ENCODE measurements at regions not wholly inside any gene's neighbourhood (a gene's known extent, or its start where the extent isn't known, plus 50 kb on each side); places are given as distances from the start of the nearest gene placed in this dataset.

DNA sequence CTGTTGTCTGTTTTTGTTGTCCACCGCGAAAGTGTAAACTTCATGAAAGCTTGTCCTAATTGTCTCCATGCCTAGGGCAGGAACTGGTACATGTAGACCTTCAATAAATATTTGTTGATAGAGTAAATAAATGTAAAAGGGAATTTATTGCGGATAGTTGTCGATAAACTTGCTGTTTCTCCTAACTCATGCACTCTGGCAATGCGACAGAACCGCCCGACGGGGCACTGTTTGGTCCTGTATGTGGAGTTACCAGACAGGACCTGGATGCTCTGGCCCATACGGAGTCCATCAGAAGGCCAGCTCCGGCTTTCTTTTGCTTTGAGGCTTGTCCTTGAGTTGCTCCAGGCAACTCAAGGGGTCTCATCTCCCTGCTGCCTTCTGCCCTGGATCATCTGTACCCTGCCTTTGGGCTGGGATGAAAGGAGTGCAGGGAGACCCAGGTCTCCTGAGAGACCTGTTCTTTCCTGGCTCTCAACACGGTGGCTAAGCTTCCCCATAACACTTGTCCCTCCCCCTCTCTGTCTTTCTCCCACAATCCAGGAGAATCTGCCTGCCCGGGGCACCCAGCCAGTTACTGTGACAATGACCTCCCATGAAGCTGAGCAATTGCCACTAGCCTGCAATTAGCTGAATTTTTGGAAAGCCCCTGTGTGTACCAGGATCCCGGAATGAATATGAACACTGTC is 149.5 kb upstream of the PTCH1 start:
- no peak for DNase-seq

- DNase-seq: no peak
Observed at GRCh38 chr9:95653246-95653645, 136.5 kb upstream of the PTCH1 start.

DNA sequence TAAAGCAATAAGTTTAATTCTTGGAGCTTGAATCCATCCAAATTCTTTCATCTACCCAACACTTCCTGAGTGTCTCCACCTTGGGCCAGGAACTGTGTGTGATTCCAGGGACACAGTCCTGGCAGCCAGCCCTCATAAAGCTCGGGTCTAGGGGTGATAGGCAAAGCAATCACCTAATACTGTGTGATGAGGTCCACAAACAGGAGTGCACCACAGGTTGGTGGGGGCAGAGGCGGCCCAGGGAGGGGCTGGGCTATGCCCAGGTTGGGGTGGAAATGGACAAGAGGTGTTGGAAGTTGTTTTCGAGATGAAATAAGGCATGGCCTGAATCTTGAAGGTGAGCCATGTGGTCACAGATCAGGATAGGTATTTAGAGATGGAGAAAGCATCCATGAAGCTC is 133.9 kb upstream of the PTCH1 start:
- no peak for DNase-seq

GRCh38 chr9:95649801-95650213 is 133.0 kb upstream of the PTCH1 start:
- no peak for DNase-seq

- no peak for DNase-seq
Observed at GRCh38 chr9:95648225-95648624, 131.5 kb upstream of the PTCH1 start.

DNA sequence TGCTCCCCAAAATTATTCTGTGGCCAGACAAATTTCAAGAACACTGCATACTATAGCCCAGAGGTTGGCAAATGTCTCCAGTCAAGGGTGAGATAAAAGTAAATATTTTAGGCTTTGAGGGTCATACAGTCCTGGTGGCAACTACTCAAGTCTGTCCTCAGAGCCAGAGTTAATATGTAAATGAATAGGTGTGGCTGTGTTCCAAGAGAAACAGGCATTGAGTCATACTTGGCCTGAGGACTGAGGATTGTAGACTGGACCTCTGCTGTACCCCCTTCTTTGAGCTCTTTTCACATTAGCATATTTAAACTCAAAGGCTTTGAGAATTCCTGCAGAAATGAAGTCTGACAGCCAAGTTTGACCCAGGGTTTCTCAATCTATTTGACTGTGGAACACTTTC is 129.2 kb upstream of the PTCH1 start:
- no peak for DNase-seq

- DNase-seq: no peak
Observed at GRCh38 chr9:95645579-95645978, 128.8 kb upstream of the PTCH1 start.

GRCh38 chr9:95644377-95644776 is 127.6 kb upstream of the PTCH1 start:
- no peak for DNase-seq

GRCh38 chr9:95643619-95644018 is 126.8 kb upstream of the PTCH1 start:
- DNase-seq: no peak

- no peak for DNase-seq
Observed at GRCh38 chr9:95642189-95642588, 125.4 kb upstream of the PTCH1 start.

- DNase-seq: no peak
Observed at GRCh38 chr9:95641586-95641985, 124.8 kb upstream of the PTCH1 start.

DNA sequence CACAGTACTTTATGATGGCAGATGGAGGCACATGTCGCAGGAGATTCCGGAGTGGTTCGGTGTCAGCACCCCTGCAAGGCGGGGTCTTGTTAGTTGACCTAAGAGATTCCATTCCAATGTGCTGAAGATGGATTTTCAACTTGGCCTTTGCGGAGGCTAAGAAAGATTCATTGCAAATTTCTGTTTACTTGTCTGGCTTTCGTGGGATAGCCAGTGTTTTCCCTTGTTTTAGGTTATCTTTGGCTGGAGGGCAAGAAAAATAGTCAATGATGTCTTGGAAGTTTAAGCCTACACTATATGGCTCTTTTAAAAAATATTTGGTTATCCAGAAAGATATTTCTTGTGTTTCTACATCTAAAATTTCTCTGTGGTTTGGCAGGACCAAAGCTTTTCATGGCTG is 123.6 kb upstream of the PTCH1 start:
- DNase-seq: no peak

DNA sequence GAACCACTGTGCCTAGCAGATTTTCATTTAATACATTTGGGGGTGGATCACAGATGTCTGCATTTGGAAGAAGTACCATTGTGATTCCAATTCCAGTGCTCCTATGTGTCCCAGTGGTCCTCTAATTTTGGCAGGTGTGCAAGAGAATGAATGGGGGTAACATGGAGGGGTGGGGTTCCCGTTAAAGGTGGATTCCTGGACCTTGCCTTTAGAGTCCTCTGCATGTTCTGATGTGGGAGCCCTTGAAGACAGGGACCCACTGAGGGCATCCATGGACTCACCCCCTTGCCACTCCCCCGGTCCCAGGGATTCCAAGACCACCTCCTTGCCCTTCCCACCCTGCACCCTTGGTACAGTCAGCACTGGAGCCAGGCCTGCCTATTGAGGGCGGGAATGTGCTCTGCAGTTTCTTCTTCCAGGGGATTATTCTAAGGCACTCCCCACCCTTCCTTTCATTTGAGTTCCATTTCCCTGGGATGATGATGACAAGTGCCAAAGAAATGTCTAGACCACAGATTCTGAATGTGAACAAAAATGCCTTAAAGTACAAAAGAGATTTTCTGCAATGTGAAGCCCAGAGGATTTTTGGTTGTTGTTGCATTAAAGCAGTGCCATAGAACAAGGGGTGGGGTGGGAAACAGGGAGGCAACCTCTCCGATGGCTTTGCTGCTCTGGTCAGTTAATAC is 119.4 kb upstream of the PTCH1 start:
- no peak for DNase-seq

- no peak for DNase-seq
Observed at GRCh38 chr9:95634536-95634935, 117.8 kb upstream of the PTCH1 start.

- no peak for DNase-seq
Observed at GRCh38 chr9:95634114-95634513, 117.3 kb upstream of the PTCH1 start.

GRCh38 chr9:95629585-95629984 is 112.8 kb upstream of the PTCH1 start:
- DNase-seq: no peak

DNA sequence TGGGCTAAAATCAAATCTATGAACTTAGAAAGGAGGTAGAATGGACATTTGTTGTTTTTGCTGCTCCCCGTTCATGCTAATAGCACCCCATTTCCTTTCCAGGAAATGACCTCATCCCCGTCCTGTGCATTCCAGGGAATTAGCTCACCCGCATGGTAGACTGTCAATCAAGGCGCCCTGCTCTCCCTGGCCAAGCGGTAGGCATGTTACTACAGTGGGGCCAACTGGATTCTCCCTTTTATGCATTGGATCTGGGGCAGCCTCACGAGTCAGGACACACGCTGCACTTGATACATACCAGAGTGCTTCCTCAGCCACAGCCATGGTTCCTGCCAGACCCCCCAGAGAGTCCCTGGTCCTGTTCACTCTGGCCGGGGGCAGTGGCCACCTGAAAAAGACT is 111.0 kb upstream of the PTCH1 start:
- no peak for DNase-seq

- peak in 4 of 6 experiments; percentile 9 to 40 (median 12) for DNase-seq
Observed at GRCh38 chr9:95626885-95627558, 110.3 kb upstream of the PTCH1 start.

DNA sequence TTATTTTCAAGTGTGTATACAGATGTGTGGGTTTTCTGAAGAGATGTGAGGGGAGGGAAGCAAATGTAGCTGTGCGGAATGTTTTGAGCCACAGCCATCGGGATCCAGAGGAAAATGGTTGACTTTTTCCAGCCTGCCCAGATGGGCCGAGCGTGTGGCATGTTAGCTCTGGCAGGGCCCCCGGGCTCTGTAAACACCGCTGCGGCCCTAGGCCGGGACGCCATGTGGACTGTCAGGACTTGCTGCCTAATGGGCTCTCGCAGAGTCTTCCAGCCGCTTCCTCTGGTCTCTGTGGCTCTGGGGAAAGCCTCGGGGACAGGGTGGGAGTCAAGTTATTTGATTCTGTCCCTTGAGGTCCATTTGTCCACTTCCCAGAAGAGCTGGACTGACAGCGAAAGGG is 109.6 kb upstream of the PTCH1 start:
- DNase-seq: no peak

- no peak for DNase-seq
Observed at GRCh38 chr9:95623640-95624039, 106.9 kb upstream of the PTCH1 start.

DNA sequence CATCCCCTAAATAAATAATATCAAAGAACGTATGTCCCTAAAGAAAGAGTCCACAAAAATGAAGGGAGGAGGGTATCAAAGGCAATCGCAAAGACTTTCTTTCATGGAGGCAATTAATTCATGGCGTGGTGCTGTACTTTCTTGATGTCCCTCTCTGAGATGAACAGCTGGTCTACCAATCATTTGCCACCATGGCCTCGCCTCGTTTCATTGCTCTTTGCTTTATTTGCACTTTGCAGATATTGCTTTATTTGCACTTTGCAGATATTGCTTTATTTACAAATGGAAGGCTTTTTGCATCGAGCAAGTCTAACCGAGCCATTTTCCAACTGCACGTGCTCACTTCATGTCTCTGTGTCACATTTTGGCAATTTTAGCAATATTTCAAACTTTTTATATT is 104.0 kb upstream of the PTCH1 start:
- DNase-seq: no peak

GRCh38 chr9:95620314-95620713 is 103.5 kb upstream of the PTCH1 start:
- DNase-seq: no peak

- DNase-seq: no peak
Observed at GRCh38 chr9:95615246-95615645, 98.5 kb upstream of the PTCH1 start.

DNA sequence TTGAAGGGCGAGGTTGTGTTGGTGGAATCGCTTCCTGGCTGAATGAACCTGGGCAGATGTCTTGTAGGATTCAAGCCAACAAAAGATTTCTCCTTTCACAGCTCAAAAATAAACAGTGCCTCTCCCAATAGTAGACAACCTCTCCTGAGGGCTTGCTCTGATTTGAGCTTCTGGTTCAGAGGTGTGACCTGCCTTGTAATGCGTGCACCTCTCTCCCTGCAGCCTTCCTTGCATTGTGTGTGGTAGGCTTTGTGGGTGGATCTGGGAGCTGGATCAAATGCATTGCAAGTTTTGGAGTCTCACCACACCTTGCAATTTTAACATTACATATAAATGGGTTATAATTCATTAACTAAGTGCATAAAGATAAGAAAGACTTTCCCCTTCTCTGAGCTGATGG is 96.9 kb upstream of the PTCH1 start:
- no peak for DNase-seq

Data from stimulated activated naive CD4-positive, alpha-beta T cell (primary cell).